Esophagus squamous epithelium (tissue), 4 donors: ENCODE measurements at regions not wholly inside any gene's neighbourhood (a gene's known extent, or its start where the extent isn't known, plus 50 kb on each side); places are given as distances from the start of the nearest gene placed in this dataset.

Source experiments
- POLR2A ChIP-seq, 4 donors: fragments of 450-650 bp; IDR thresholded peaks; one replicate each; pipeline ENCODE4 v1.6.1; 2017; ENCODE audit warnings: antibody characterized with exemption in 4 of 4, mild to moderate bottlenecking in 4 of 4, moderate library complexity in 3 of 4
- TF ChIP-seq, protein P1 (sequence below), 6 experiments: fragments of 450-650 bp in 4 of 6; fragments of 200-600 bp in 2 of 6; sonication (generic) in 2 of 6; IDR thresholded peaks; one replicate each; pipeline ENCODE4 v1.5.1; 2016 to 2019; ENCODE audit warnings: antibody characterized with exemption in 6 of 6, mild to moderate bottlenecking in 4 of 6, moderate library complexity in 4 of 6

DNA sequence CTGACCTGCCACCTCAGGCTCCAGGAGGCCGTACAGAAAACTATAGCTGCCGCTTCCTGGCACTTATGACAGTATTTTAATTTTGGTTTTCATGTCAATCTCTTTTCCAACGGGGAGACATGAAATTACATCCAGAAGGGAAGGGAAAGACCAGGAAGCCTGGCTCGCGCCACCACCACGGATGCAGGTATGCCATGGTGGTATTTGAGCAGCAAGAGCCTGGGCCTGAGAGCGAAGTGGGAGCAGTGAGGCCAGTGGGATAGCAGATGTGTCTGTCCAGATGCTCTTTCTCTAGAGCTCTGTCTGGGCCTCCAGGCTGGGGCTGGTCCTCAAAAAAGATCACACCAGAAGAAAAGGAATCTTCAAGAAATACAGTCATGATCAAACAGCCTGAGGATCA, 82.5 kb upstream of the CPEB2 start:
- no peak for TF ChIP-seq POLR2A (IDR thresholded peaks at IDR 0.05)
- TF ChIP-seq, protein P1, sequence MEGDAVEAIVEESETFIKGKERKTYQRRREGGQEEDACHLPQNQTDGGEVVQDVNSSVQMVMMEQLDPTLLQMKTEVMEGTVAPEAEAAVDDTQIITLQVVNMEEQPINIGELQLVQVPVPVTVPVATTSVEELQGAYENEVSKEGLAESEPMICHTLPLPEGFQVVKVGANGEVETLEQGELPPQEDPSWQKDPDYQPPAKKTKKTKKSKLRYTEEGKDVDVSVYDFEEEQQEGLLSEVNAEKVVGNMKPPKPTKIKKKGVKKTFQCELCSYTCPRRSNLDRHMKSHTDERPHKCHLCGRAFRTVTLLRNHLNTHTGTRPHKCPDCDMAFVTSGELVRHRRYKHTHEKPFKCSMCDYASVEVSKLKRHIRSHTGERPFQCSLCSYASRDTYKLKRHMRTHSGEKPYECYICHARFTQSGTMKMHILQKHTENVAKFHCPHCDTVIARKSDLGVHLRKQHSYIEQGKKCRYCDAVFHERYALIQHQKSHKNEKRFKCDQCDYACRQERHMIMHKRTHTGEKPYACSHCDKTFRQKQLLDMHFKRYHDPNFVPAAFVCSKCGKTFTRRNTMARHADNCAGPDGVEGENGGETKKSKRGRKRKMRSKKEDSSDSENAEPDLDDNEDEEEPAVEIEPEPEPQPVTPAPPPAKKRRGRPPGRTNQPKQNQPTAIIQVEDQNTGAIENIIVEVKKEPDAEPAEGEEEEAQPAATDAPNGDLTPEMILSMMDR (IDR thresholded peaks at IDR 0.05) = no peak
